ENCODE measurements at regions not wholly inside any gene's neighbourhood (a gene's known extent, or its start where the extent isn't known, plus 50 kb on each side); places are given as distances from the start of the nearest gene placed in this dataset.

GRCh38 chr1:57848406-57848805, 424.5 kb upstream of the DAB1 start:
- DNase-seq = no peak

GRCh38 chr1:57845041-57845440, 421.2 kb upstream of the DAB1 start:
- DNase-seq = no peak

- no peak for DNase-seq
Measured at GRCh38 chr1:57844382-57844980, 420.6 kb upstream of the DAB1 start.

DNA sequence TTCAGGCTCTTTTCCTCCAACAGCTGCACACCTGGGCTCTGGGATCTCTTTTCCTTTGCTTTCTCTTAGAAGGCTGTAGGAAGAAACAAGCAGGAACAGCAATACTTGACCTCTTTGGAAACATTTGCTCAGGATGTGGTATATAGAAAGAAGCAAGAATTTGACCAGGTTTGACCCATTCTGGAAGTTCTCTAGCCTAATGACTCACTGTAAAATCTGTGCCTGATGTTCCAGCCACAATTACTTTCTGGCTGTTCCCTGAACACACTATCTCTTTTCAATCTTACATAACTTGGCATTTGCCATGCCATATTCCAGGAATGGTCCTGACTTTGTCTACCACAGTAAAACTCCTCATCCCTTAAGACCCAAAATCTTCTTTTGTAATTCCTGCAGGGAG, 419.9 kb upstream of the DAB1 start:
- DNase-seq = no peak

DNA sequence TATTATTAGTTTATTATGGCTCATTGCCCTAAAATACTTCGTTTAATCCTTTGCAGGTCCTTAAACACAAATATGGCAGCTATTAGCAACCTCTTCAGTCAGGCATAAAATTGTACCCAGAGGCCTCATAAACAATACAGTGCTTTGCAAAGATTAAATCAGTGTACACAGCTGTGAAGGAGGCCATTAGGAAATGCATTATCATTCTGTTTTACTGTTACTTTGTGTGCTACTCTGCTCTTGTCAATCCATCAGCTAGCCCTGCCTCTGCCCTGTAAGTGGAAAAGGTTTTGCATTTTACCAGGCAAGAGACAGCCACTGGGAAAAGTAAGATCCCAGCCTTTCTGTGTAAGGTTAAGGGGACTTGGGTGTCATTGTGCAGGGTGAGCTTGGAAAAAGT, 415.7 kb upstream of the DAB1 start:
- DNase-seq = no peak

- DNase-seq = no peak
Measured at GRCh38 chr1:57839067-57839466, 415.2 kb upstream of the DAB1 start.

DNA sequence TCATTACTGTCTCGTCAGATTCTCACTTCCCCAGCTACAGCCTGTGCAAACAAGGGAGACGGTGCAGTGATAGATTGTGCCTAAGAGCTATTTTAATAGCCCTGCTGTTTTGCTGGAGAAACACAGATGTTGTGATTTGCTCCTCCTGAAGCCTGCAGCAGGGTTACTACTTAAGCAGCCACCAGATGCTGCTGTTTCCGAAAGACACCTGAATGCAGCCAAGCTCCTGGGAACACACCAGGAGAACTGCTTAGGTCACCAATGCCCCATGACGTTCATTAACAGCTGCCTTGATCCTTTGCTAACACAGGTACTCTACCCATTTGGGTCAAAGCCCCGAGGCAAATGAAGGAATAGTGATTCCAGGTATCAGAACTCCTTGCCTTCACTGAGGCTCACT, 411.8 kb upstream of the DAB1 start:
- DNase-seq = no peak

- DNase-seq = no peak
Measured at GRCh38 chr1:57833296-57833695, 409.4 kb upstream of the DAB1 start.

DNA sequence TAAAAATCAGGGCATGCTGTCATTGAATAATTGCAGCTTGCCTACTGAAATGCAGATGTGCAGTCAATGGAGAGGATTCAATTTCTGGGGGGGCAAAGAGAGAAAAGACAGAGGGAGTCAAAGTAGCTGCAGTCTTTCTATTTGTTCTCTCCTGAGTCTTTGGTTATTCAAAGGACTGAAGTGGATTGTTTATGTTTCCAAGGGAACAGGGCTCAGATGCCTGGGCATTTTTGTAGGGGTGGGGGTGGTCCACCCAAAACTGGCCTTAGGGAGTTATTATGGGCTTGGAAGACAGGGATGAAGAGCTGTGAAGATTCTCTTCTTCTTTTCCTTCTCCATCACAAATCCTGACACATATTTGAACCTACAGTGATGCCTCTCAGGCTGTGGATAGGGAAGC, 408.8 kb upstream of the DAB1 start:
- DNase-seq = no peak

- DNase-seq = no peak
Measured at GRCh38 chr1:57831624-57832023, 407.8 kb upstream of the DAB1 start.

- no peak for DNase-seq
Measured at GRCh38 chr1:57826535-57826934, 402.7 kb upstream of the DAB1 start.

DNA sequence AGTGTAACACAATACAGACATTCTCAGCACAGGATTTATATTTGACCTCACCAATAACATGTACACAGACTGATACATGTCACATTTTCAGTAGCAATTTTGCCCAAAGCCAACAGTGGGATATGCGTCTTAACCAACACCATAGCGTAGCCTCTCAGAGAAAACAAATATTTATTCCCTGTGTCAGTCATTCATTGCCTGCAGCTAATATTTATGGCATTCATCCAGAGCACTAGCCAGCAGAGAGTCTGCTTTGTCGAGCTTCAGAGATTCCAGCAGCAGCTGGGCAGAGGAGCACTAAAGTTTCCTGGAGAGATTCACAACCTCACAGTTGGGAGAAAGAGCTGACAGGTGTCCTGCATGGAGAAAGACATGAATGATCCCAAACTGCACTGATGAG, 400.7 kb upstream of the DAB1 start:
- no peak for DNase-seq

DNA sequence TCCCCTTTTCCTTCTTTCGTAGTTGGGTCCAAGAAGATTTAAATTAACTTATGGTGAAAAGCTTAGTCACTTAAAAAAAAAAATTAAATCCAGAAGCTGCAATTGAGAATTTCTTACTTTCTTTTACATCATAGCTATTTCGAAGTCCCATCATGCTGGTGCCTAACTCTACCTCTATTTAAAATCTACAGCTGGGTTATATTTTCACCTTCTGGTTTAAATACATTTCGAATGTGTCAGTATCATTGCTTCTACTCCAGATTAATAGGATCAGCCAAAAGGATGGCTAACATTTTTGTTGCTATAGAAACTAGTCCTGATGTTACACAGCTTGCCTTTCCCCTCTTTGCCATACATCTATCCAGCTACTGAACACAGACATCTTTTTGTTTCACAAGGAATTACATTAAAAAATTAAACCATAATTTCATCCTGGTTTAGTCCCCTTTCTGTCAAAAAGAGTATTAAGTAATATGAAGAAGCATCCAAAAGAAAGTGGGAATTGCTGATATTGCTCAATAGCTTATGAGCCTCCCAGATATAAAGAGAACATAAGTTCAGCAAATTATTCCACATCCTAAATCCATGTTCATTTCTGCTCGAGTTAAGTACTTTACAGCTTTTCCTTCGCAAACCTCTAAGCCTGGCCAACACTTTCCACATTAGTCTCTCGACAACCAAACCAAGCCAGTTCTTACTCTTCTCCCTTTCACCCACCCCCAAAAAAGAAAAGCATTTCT, 396.7 kb upstream of the DAB1 start:
- no peak for DNase-seq

GRCh38 chr1:57819893-57820292, 396.0 kb upstream of the DAB1 start:
- no peak for DNase-seq

GRCh38 chr1:57803586-57803985, 379.7 kb upstream of the DAB1 start:
- DNase-seq = no peak

- no peak for DNase-seq
Measured at GRCh38 chr1:57800376-57800775, 376.5 kb upstream of the DAB1 start.

- no peak for DNase-seq
Measured at GRCh38 chr1:57799490-57800115, 375.7 kb upstream of the DAB1 start.

- DNase-seq = no peak
Measured at GRCh38 chr1:57798543-57798942, 374.7 kb upstream of the DAB1 start.

DNA sequence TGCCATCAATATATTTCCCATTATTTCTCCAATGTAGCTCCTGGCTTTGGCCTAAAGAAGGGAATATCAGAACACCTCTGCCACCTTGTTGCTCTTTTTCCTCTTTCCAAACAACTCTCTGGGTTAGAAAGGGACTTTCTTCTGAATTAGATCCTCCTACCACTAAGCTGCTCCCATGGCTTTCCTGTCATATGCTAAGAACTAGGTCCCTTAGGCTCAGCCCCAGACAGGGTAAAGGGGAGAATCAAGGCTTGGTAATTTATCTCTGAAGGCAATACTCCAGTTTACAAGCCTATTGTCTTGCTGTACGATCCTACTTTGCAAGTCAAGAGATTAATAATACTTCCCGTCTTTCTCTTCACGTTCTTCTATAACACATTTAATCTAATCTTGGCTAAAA, 373.2 kb upstream of the DAB1 start:
- no peak for DNase-seq

- DNase-seq = no peak
Measured at GRCh38 chr1:57796616-57797015, 372.8 kb upstream of the DAB1 start.

DNA sequence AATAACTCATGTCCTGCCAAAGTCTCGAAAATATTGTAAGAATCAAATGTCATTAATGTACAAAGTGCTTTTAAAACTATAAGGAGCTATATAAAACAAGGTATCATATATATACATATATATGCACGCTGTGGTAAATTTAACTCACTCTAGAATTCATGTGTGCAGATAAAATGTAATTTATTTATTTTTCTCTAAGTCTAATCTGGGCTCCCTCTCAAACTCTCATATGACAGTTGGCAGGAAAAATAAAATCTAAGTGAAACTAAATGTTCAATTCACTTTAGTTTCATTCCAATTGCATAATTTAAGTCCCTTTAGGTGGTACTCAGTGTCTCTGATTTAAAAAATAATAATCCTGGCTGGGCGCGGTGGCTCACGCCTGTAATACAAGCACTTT, 372.0 kb upstream of the DAB1 start:
- no peak for DNase-seq

DNA sequence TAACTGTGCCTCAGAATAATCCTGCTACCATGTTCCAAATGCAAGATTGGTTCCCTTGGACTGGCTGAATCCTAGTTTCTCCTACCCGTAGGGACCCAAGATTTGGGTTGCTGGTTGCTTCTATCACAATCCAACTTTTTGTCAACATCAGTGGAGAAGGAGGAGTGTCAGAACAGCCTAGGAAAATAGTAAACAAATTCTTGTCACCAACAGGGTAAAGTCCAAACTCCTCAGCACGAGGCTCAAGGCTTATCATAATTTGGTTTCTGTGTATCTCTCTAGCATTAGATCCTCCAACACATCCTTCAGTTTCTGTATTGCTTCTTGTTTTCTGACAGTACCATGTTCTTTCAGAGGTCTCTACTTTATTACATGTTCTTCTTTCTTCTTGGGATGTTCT, 370.2 kb upstream of the DAB1 start:
- DNase-seq = no peak

- no peak for DNase-seq
Measured at GRCh38 chr1:57791497-57791896, 367.6 kb upstream of the DAB1 start.

DNA sequence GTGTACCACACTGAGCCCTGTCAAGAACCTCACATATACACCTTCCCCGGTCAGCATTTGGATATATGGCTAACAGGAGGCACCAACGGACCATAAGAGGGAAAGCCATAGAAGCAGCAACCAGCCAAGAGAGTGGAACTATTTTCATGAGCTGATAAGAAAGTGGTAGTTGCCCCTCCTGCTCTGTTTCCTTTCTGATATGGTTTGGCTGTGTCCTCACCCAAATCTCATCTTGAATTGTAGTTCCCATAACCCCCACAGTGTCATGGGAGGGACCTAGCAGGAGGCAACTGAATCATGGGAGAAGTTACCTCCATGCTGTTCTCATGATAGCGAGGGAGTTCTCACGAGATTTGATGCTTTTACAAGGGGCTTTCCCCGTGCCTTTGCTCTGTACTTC, 366.1 kb upstream of the DAB1 start:
- no peak for DNase-seq

DNA sequence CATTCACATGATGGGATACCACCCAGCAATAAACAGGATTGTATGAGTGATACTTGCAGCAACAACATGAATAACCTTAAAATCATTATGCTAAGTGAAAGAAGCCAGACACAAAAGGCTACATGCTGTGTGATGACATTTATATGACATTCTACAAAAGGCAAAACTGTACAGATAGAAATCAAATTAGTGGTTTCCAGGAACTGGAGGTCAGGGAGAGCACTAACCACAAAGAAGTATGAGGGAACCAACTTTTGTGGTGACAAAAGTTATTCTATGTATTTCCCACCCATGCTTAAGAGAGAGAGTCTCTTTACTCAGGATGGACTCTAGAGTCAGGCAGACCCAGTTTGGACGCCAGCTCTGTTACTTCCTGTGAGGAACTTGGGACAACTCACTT, 364.5 kb upstream of the DAB1 start:
- no peak for DNase-seq
